ENCODE measurements at regions not wholly inside any gene's neighbourhood (a gene's known extent, or its start where the extent isn't known, plus 50 kb on each side); places are given as distances from the start of the nearest gene placed in this dataset.
"Not testable (repeated sequence)": the region's sequence is repeated elsewhere in the genome, so short reads cannot be mapped to it uniquely, and the experiment has no call there.

GRCh38 chr1:29592261-29592615 is 355.9 kb downstream of the PTPRU start:
- no peak for TF ChIP-seq CTCF (IDR thresholded peaks at IDR 0.05; ENCODE audit: control insufficient read depth, insufficient read depth, low read depth, low read length, missing control alignments)
- no peak overlapping the region for H3K4me3 ChIP-seq (ENCODE audit: control insufficient read depth, low read depth, low read length)
- DNase-seq (ENCODE audit: low read depth), result no peak

GRCh38 chr1:29591601-29592260 is 355.4 kb downstream of the PTPRU start:
- no peak overlapping the region for H3K4me3 ChIP-seq (ENCODE audit: control insufficient read depth, low read depth, low read length)
- no peak for TF ChIP-seq CTCF (IDR thresholded peaks at IDR 0.05; ENCODE audit: control insufficient read depth, insufficient read depth, low read depth, low read length, missing control alignments)
- no peak for DNase-seq (ENCODE audit: low read depth)

- DNase-seq (ENCODE audit: low read depth), result no peak
- TF ChIP-seq CTCF (IDR thresholded peaks at IDR 0.05; ENCODE audit: control insufficient read depth, insufficient read depth, low read depth, low read length, missing control alignments), result no peak
- no peak overlapping the region for H3K4me3 ChIP-seq (ENCODE audit: control insufficient read depth, low read depth, low read length)
Observed at GRCh38 chr1:29590583-29591565, 354.6 kb downstream of the PTPRU start.

GRCh38 chr1:29589716-29590115 is 353.4 kb downstream of the PTPRU start:
- H3K4me3 ChIP-seq (ENCODE audit: control insufficient read depth, low read depth, low read length); DNase-seq (ENCODE audit: low read depth): not testable (repeated sequence)

- H3K4me3 ChIP-seq (ENCODE audit: control insufficient read depth, low read depth, low read length), result no peak overlapping the region
- TF ChIP-seq CTCF (IDR thresholded peaks at IDR 0.05; ENCODE audit: control insufficient read depth, insufficient read depth, low read depth, low read length, missing control alignments), result no peak
- no peak for DNase-seq (ENCODE audit: low read depth)
Observed at GRCh38 chr1:29586991-29587745, 350.8 kb downstream of the PTPRU start.

- TF ChIP-seq CTCF (IDR thresholded peaks at IDR 0.05; ENCODE audit: control insufficient read depth, insufficient read depth, low read depth, low read length, missing control alignments), result no peak
- no peak for DNase-seq (ENCODE audit: low read depth)
- no peak overlapping the region for H3K4me3 ChIP-seq (ENCODE audit: control insufficient read depth, low read depth, low read length)
Observed at GRCh38 chr1:29586215-29586614, 349.9 kb downstream of the PTPRU start.

All from AG09309 (cell line).